SK-N-SH treated with all-trans-retinoic acid at 6 μM for 48 hours (cell line): ENCODE measurements at regions not wholly inside any gene's neighbourhood (a gene's known extent, or its start where the extent isn't known, plus 50 kb on each side); places are given as distances from the start of the nearest gene placed in this dataset.

Experiments used
- ATAC-seq: fragments of 200-7000 bp; cut with Tn5 transposase; 3 replicates; pipeline ENCODE4 v1.9.1; 2020; ENCODE audit warnings: mild to moderate bottlenecking, moderate library complexity
- ARNTL ChIP-seq: fragments of 450-650 bp; formaldehyde crosslinking; IDR thresholded peaks from 2 replicates; pipeline ENCODE4 v1.5.0; 2020; ENCODE audit warnings: low read depth, mild to moderate bottlenecking, moderate library complexity, borderline replicate concordance
- BACH2 ChIP-seq: fragments of 250-450 bp; sonication (Bioruptor Pico); IDR thresholded peaks from 2 replicates; pipeline ENCODE4 v1.9.0; 2021; ENCODE audit warnings: mild to moderate bottlenecking, borderline replicate concordance
- CREB5 ChIP-seq: fragments of 250-450 bp; sonication (Bioruptor Pico); IDR thresholded peaks from 2 replicates; pipeline ENCODE4 v1.5.1; 2020; ENCODE audit warnings: low read depth, mild to moderate bottlenecking, moderate library complexity
- CSDC2 ChIP-seq: fragments of 250-450 bp; sonication (Bioruptor Pico); IDR thresholded peaks from 2 replicates; pipeline ENCODE4 v1.5.0; 2020; ENCODE audit warnings: mild to moderate bottlenecking, moderate library complexity
- CSRNP3 ChIP-seq: fragments of 250-450 bp; sonication (Bioruptor Pico); IDR thresholded peaks from 2 replicates; pipeline ENCODE4 v1.5.1; 2021; ENCODE audit warnings: mild to moderate bottlenecking, moderate library complexity
- ESRRG ChIP-seq: fragments of 250-450 bp; sonication (Bioruptor Pico); IDR thresholded peaks from 2 replicates; pipeline ENCODE4 v1.6.1; 2021; ENCODE audit warnings: mild to moderate bottlenecking
- GLIS3 ChIP-seq: fragments of 250-450 bp; sonication (Bioruptor Pico); IDR thresholded peaks from 2 replicates; pipeline ENCODE4 v1.5.0; 2020; ENCODE audit warnings: mild to moderate bottlenecking, moderate library complexity
- ISL1 ChIP-seq: fragments of 250-450 bp; sonication (Bioruptor Pico); IDR thresholded peaks from 2 replicates; pipeline ENCODE4 v2.1.2; 2022; ENCODE audit warnings: mild to moderate bottlenecking, moderate library complexity
- OSR1 ChIP-seq: fragments of 250-450 bp; sonication (Bioruptor Pico); IDR thresholded peaks from 2 replicates; pipeline ENCODE4 v1.8.0; 2022; ENCODE audit warnings: moderate library complexity, mild to moderate bottlenecking, inconsistent platforms
- PATZ1 ChIP-seq: fragments of 250-450 bp; sonication (Bioruptor Pico); IDR thresholded peaks from 2 replicates; pipeline ENCODE4 v1.8.0; 2020; ENCODE audit warnings: mild to moderate bottlenecking, moderate library complexity, borderline replicate concordance
- POU6F1 ChIP-seq: fragments of 250-450 bp; sonication (Bioruptor Pico); IDR thresholded peaks from 2 replicates; pipeline ENCODE4 v1.8.0; 2021; ENCODE audit warnings: low read depth, mild to moderate bottlenecking, moderate library complexity, borderline replicate concordance
- PPARA ChIP-seq: fragments of 250-450 bp; sonication (Bioruptor Pico); IDR thresholded peaks from 2 replicates; pipeline ENCODE4 v1.5.0; 2020; ENCODE audit warnings: mild to moderate bottlenecking, borderline replicate concordance
- RARB ChIP-seq: fragments of 250-450 bp; sonication (Bioruptor Pico); IDR thresholded peaks from 2 replicates; pipeline ENCODE4 v1.8.0; 2021; ENCODE audit warnings: mild to moderate bottlenecking, moderate library complexity
- TCF4 ChIP-seq: fragments of 250-450 bp; sonication (Bioruptor Pico); IDR thresholded peaks from 2 replicates; pipeline ENCODE4 v1.8.0; 2021; ENCODE audit warnings: mild to moderate bottlenecking, moderate library complexity, borderline replicate concordance
- TOX ChIP-seq: fragments of 250-450 bp; sonication (Bioruptor Pico); IDR thresholded peaks from 2 replicates; pipeline ENCODE4 v1.8.0; 2021; ENCODE audit warnings: mild to moderate bottlenecking, moderate library complexity, borderline replicate concordance
- TSHZ2 ChIP-seq: fragments of 250-450 bp; sonication (Bioruptor Pico); IDR thresholded peaks from 2 replicates; pipeline ENCODE4 v1.5.0; 2020; ENCODE audit warnings: mild to moderate bottlenecking, moderate library complexity
- ZC3H10 ChIP-seq: fragments of 250-450 bp; sonication (Bioruptor Pico); IDR thresholded peaks from 2 replicates; pipeline ENCODE4 v1.5.1; 2021; ENCODE audit warnings: mild to moderate bottlenecking, moderate library complexity
- ZFP3 ChIP-seq: fragments of 250-450 bp; sonication (Bioruptor Pico); IDR thresholded peaks from 2 replicates; pipeline ENCODE4 v1.5.0; 2020; ENCODE audit warnings: mild to moderate bottlenecking, moderate library complexity
- ZFP30 ChIP-seq: fragments of 450-650 bp; formaldehyde crosslinking; IDR thresholded peaks from 2 replicates; pipeline ENCODE4 v1.5.0; 2022; ENCODE audit warnings: mild to moderate bottlenecking, moderate library complexity
- ZNF565 ChIP-seq: fragments of 450-650 bp; formaldehyde crosslinking; conservative IDR thresholded peaks from 2 replicates; pipeline ENCODE4 v1.5.0; 2020; ENCODE audit warnings: low read depth, mild to moderate bottlenecking, moderate library complexity
- ZNF70 ChIP-seq: fragments of 450-650 bp; formaldehyde crosslinking; IDR thresholded peaks from 2 replicates; pipeline ENCODE4 v1.5.0; 2020; ENCODE audit warnings: mild to moderate bottlenecking, moderate library complexity
- ZNF8 ChIP-seq: fragments of 450-650 bp; formaldehyde crosslinking; IDR thresholded peaks from 2 replicates; pipeline ENCODE4 v1.5.0; 2020; ENCODE audit warnings: mild to moderate bottlenecking, moderate library complexity

GRCh38 chr2:118232796-118233195, 144.5 kb downstream of the INSIG2 start (continued):
- TF ChIP-seq CSRNP3 (CRISPR knock-in tag): no peak
- TF ChIP-seq ESRRG (CRISPR knock-in tag): no peak
- TF ChIP-seq ZNF70 (CRISPR knock-in tag): no peak
- no peak for TF ChIP-seq ZC3H10 (CRISPR knock-in tag)

GRCh38 chr2:118232391-118232790, 144.1 kb downstream of the INSIG2 start:
- no peak for TF ChIP-seq ISL1
- no peak for TF ChIP-seq ZFP3
- TF ChIP-seq PATZ1 (CRISPR knock-in tag): no peak
- TF ChIP-seq POU6F1 (CRISPR knock-in tag): no peak
- no peak for ATAC-seq

- ATAC-seq: no peak
These were observed 143.5 kb downstream of the INSIG2 start for GRCh38 chr2:118231759-118232158.

More at GRCh38 chr2:118231759-118232158, 143.5 kb downstream of the INSIG2 start:
- no peak for TF ChIP-seq RARB (CRISPR knock-in tag)
- TF ChIP-seq ARNTL (CRISPR knock-in tag): no peak
- TF ChIP-seq ISL1: no peak
- no peak for TF ChIP-seq CSRNP3 (CRISPR knock-in tag)
- no peak for TF ChIP-seq TSHZ2 (CRISPR knock-in tag)
- no peak for TF ChIP-seq ZNF565
- TF ChIP-seq TOX (CRISPR knock-in tag): no peak
- TF ChIP-seq PPARA (CRISPR knock-in tag): no peak
- no peak for TF ChIP-seq GLIS3
- TF ChIP-seq ZC3H10 (CRISPR knock-in tag): no peak
- TF ChIP-seq ZNF8 (CRISPR knock-in tag): no peak
- TF ChIP-seq ZNF70 (CRISPR knock-in tag): no peak
- no peak for TF ChIP-seq ESRRG (CRISPR knock-in tag)
- no peak for TF ChIP-seq OSR1 (CRISPR knock-in tag)
- no peak for TF ChIP-seq CSDC2
- no peak for TF ChIP-seq BACH2 (CRISPR knock-in tag)
- no peak for TF ChIP-seq CREB5 (CRISPR knock-in tag)
- no peak for TF ChIP-seq PATZ1 (CRISPR knock-in tag)
- TF ChIP-seq ZFP30 (CRISPR knock-in tag): no peak
- no peak for TF ChIP-seq TCF4 (CRISPR knock-in tag)
- TF ChIP-seq, all 23 proteins: peak for 0
